ENCODE measurements at regions not wholly inside any gene's neighbourhood (a gene's known extent, or its start where the extent isn't known, plus 50 kb on each side); places are given as distances from the start of the nearest gene placed in this dataset.

DNA sequence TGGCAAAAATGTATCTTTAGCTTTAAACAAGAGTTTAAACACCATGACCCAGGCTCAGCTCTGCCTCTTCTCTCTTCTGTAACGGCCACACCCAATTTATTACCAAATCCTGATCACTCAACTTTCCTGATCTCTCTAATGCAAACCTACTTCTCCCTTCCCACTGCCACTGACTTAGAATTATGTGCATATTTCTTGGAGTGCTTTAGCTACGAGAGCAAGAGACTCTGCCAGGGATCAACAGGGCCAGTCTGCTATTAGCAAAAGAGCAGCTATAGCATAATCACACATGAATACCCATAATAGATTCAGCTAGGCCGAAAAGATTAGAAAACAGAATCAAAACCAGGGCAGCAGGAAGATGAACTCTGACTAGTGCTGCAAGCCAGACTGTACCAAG, 215.5 kb downstream of the MRPL39 start:
- H3F3A ChIP-seq (ENCODE audit: low read depth): no peaks in the 10 kb centered on the region
- H4K20me1 ChIP-seq (ENCODE audit: insufficient read depth, low read length, poor library complexity, severe bottlenecking): no peaks in the 10 kb centered on the region
- H3K4me3 ChIP-seq (ENCODE audit: low read length, poor library complexity, severe bottlenecking): no peak overlapping the region
- no peaks in the 10 kb centered on the region for H3K79me2 ChIP-seq (ENCODE audit: insufficient read depth, low read length)
- no peak overlapping the region for H3K4me2 ChIP-seq (ENCODE audit: low read depth, low read length, poor library complexity, severe bottlenecking)
- no peaks in the 10 kb centered on the region for H3K4me1 ChIP-seq (ENCODE audit: insufficient read depth, low read length, poor library complexity, severe bottlenecking)
- no peak overlapping the region for H2AFZ ChIP-seq (ENCODE audit: low read length)
- no peaks in the 10 kb centered on the region for H3K27me3 ChIP-seq (ENCODE audit: insufficient read depth, low read length, poor library complexity, severe bottlenecking)
- no peaks in the 10 kb centered on the region for H3K9me2 ChIP-seq (replicated peaks; ENCODE audit: low read depth, low read length)
- TF ChIP-seq, protein P1, sequence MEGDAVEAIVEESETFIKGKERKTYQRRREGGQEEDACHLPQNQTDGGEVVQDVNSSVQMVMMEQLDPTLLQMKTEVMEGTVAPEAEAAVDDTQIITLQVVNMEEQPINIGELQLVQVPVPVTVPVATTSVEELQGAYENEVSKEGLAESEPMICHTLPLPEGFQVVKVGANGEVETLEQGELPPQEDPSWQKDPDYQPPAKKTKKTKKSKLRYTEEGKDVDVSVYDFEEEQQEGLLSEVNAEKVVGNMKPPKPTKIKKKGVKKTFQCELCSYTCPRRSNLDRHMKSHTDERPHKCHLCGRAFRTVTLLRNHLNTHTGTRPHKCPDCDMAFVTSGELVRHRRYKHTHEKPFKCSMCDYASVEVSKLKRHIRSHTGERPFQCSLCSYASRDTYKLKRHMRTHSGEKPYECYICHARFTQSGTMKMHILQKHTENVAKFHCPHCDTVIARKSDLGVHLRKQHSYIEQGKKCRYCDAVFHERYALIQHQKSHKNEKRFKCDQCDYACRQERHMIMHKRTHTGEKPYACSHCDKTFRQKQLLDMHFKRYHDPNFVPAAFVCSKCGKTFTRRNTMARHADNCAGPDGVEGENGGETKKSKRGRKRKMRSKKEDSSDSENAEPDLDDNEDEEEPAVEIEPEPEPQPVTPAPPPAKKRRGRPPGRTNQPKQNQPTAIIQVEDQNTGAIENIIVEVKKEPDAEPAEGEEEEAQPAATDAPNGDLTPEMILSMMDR (conservative IDR thresholded peaks at IDR 0.05; ENCODE audit: low read length): no peak
- TF ChIP-seq EZH2phosphoT487 (IDR thresholded peaks at IDR 0.05; ENCODE audit: borderline replicate concordance): no peak
- no peak overlapping the region for H3K9ac ChIP-seq (ENCODE audit: low read depth, low read length, poor library complexity, severe bottlenecking)
- no peaks in the 10 kb centered on the region for H3K36me3 ChIP-seq (ENCODE audit: insufficient read depth, low read length)
- H3K9me3 ChIP-seq (ENCODE audit: insufficient read depth, low read depth, low read length): no peaks in the 10 kb centered on the region

DNA sequence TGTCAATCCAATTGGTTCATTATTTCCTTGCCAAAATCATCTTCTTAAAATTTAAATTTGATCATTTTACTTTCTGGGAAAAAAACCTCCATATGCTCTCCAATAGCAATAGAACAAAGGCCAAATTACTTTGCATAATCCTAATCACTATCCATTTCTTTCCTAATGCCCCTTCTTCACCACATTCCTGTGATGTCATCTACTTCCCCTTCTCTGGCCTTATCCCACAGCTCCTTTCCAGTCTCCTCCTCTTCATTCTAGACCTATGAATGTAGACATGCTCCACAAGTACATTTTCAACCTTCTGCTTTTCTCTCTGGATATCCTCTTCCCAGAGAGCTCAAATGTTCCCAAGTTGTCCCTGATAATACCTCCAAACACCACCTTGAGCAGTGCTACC, 216.6 kb downstream of the MRPL39 start:
- Histone ChIP-seq H3K79me2 (ENCODE audit: insufficient read depth, low read length) (no peaks in the 10 kb centered on the region), H3K9ac (ENCODE audit: low read depth, low read length, poor library complexity, severe bottlenecking) (no peak overlapping the region), H3K36me3 (ENCODE audit: insufficient read depth, low read length) (no peaks in the 10 kb centered on the region), H3K4me3 (ENCODE audit: low read length, poor library complexity, severe bottlenecking) (no peak overlapping the region), H4K20me1 (ENCODE audit: insufficient read depth, low read length, poor library complexity, severe bottlenecking) (no peaks in the 10 kb centered on the region), H3K4me1 (ENCODE audit: insufficient read depth, low read length, poor library complexity, severe bottlenecking) (no peaks in the 10 kb centered on the region), H3K27me3 (ENCODE audit: insufficient read depth, low read length, poor library complexity, severe bottlenecking) (no peaks in the 10 kb centered on the region), H2AFZ (ENCODE audit: low read length) (no peak overlapping the region), H3K4me2 (ENCODE audit: low read depth, low read length, poor library complexity, severe bottlenecking) (no peak overlapping the region), H3K9me3 (ENCODE audit: insufficient read depth, low read depth, low read length) (no peaks in the 10 kb centered on the region), H3K9me2 (replicated peaks; ENCODE audit: low read depth, low read length) (no peaks in the 10 kb centered on the region), H3F3A (ENCODE audit: low read depth) (no peaks in the 10 kb centered on the region)
- TF ChIP-seq EZH2phosphoT487 (IDR thresholded peaks at IDR 0.05; ENCODE audit: borderline replicate concordance): no peak
- TF ChIP-seq, protein P1 (conservative IDR thresholded peaks at IDR 0.05; ENCODE audit: low read length): no peak

DNA sequence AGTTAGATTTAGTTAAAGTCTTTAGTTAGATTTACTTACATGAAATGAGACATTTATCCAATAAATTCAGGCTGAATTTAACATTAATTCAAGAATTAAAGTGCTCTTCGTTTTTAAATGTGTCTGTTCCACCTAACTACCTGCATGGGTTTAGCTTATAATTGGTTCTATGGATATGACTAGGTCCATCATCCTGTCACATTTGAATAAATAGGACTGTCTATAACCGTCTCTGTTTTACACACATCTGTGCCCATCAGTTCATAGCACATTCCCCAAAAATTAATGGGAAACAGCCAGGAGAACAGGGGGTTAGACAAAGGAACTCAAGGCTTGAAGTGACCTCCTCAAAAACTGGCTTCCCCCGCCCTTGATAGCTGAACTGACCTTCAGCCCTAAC, 219.6 kb downstream of the MRPL39 start:
- Histone ChIP-seq H3K4me3 (ENCODE audit: low read length, poor library complexity, severe bottlenecking) (no peak overlapping the region), H3K9ac (ENCODE audit: low read depth, low read length, poor library complexity, severe bottlenecking) (no peak overlapping the region), H3F3A (ENCODE audit: low read depth) (no peaks in the 10 kb centered on the region), H3K27me3 (ENCODE audit: insufficient read depth, low read length, poor library complexity, severe bottlenecking) (no peaks in the 10 kb centered on the region), H3K9me3 (ENCODE audit: insufficient read depth, low read depth, low read length) (no peaks in the 10 kb centered on the region), H3K4me2 (ENCODE audit: low read depth, low read length, poor library complexity, severe bottlenecking) (no peak overlapping the region), H3K4me1 (ENCODE audit: insufficient read depth, low read length, poor library complexity, severe bottlenecking) (no peaks in the 10 kb centered on the region), H3K9me2 (replicated peaks; ENCODE audit: low read depth, low read length) (no peaks in the 10 kb centered on the region), H3K79me2 (ENCODE audit: insufficient read depth, low read length) (no peaks in the 10 kb centered on the region), H2AFZ (ENCODE audit: low read length) (no peak overlapping the region), H3K36me3 (ENCODE audit: insufficient read depth, low read length) (no peaks in the 10 kb centered on the region), H4K20me1 (ENCODE audit: insufficient read depth, low read length, poor library complexity, severe bottlenecking) (no peaks in the 10 kb centered on the region)
- TF ChIP-seq, protein P1 (conservative IDR thresholded peaks at IDR 0.05; ENCODE audit: low read length): no peak
- no peak for TF ChIP-seq EZH2phosphoT487 (IDR thresholded peaks at IDR 0.05; ENCODE audit: borderline replicate concordance)

Measured in Loucy (cell line).